HG03432 (cell line): ENCODE measurements at regions not wholly inside any gene's neighbourhood (a gene's known extent, or its start where the extent isn't known, plus 50 kb on each side); places are given as distances from the start of the nearest gene placed in this dataset.
"Not testable (repeated sequence)": the region's sequence is repeated elsewhere in the genome, so short reads cannot be mapped to it uniquely, and the experiment has no call there.

ENCODE experiments used
- ATAC-seq: cut with Tn5 transposase; IDR thresholded peaks from one replicate; pipeline ENCODE4 v1.9.1; 2021; ENCODE audit warnings: mild to moderate bottlenecking, moderate library complexity; ENCODE audit not compliant: unreplicated experiment

DNA sequence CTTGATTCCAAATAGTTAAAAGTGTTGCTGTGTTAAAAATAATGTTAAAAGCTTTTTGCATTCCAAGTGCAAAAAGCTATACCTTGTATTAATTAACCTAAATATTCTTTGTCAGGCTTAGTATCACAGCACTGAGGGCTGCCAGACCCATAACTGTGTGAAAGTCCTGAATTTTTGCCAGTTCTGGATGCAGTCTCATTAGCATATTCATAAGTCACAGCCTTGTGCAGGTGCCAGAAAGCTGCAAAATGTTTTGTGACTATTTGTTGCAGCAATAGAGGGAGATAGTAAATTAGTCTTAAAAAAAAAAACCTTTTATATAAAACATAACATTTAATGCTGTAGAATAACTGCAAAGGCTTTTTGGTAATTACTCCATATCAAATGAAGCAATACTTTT, 56.6 kb downstream of the SLITRK1 start:
- no peak for ATAC-seq

DNA sequence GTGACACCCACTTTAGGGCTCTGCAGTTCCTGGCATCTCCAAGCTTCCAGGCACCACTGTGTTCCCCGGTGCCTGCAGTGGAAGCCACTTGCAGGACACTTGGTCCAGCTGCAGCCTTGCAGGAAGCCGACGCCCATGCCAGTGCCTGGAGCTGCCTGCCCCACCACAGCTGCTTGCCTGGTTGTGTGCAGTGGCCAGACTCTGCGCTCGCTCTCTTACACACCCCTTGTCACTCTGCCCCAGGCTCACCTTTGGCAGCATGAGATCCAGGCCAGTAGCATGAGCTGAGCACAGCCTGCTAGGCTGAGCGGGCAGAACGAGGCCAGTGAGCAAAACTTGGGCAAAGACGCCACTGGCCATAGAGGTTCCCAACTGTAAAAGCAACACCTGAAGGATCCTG, 57.7 kb downstream of the SLITRK1 start:
- ATAC-seq: no peak

DNA sequence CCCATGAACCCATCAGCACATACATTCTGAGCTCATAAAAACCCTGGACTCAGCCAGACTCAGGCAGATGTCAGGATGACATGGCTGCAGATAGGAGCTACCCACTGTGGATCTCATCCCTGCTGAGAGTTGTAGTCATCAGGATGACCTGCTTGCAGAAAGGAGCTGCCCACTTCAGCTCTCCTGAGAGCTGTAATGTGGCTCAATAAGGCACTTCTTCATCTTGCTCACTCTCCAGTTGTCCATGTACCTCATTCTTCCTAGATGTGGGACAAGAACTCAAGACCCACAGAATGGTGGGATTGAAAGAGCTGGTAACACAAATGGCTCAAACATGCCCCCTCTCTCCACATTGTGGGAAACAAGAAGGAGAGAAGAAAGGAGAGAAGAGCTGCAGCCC, 58.2 kb downstream of the SLITRK1 start:
- no peak for ATAC-seq

DNA sequence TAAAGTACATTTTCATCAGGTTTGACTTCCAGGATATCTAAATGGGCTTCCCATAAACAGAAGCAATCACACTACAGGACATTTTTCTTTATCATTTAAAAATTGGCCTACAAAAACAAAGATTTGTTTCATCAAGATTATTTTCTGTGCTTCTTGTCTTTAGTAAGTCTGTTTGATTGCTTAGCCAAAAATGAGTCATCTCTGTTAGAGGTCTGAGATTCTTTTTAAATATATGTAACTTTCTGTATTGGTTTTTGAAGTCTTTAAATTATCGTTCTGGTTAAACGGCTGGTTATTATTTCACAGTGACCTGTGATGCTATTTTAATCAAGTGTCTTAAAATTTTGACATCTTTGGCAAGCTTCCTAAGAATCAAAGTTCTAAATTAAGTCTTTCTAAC, 62.7 kb downstream of the SLITRK1 start:
- no peak for ATAC-seq

DNA sequence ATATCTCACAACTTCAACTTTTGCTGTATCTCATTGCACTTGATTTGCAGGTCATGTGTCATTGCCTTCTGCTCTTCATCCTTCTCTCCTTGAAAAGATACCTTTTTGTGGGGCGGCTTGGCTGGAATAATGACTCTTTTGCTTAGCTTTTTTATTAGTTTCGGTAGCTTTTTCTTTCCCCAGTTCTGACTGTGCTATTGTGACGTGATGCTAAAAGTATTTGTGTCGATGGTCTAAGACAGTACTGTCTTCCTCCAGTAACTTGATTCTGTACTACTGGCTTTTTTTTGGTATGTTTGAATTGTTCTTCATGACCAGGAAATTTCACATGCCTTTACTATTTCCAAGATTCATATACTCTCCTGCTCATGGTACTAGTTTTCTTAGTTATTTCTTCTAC, 63.1 kb downstream of the SLITRK1 start:
- no peak for ATAC-seq

DNA sequence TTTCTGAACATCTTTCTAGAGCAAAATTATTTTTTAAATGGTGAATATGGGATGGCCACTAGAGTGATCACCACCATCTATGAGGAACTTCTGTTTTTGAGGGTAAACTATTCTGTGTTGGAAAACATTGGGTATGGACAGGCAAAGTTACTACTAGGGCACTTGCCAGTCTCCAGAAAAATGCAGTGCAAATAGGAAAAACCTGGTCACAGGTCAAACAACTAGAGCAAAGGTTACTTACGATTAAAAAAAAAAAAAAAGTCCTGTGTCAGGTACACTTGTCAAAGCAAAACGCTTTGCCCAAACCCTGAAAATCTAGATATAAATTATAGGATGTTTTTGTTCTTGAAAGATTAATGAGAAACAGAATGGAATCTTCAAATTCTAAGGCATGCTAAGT, 66.2 kb downstream of the SLITRK1 start:
- ATAC-seq: no peak

DNA sequence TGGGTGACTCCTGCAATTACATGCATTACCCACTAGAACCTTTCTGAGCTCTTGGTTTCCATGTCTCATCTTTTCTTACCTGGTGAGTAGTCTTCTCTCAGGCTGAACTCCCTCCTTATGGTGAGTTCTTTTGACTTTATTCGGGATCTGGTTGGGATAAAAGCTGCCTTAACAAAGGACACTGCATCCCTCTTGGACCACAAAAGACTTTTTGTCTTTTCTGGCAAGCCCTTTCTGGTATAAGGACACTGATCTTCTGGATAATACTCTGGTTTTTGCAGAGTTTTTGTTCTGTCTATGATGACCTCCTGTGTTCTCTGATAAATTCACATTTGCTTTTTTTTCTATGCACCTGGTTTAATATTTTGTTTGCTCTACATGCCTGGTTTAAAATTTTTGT, 66.7 kb downstream of the SLITRK1 start:
- ATAC-seq: no peak

DNA sequence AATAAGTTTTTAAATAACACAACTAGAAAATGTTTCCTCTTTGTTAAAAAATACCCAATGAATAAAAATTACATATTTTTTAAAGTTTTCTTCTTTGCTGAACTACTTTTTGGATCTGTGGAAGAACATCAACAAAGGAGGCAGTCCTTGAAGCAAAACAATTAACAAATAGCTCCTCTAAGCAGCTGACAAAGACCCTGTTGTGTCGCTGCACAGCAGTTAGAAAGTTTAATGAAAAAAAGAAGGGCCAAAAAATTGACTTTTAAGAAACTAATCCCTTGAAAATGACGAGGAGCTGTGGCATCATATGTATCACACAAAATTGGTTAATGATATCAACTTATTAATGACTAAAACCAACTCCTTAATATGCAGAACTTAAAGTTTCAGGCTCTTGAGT, 72.1 kb downstream of the SLITRK1 start:
- no peak for ATAC-seq

DNA sequence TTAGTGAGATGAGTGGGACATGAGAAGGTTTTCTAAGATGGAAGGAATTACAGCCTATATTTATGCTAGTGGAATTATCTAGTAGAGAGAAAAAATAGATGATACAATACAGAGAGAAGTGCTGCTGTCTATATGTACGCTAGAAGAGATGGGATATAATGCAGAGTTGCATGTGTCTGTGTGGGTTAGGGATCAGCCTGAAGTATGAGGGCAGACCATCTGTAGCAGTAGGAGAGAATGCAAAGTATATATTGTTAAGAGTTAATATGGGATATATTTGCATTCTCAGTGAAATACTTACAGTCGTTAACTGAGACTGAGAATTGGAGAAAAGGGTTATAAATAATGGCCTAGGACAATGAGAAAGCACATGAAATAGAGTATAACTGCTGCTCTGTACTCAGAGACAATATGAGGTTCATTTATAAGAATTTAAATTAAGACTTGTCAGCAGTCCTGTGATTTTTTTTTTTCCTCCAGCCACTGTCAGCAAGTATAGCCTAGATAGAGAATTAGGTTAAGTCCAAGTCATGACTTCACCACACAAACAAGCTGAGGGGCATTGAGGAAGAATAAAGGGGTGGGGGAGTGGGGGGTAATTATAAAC, 77.8 kb downstream of the SLITRK1 start:
- ATAC-seq: no peak

DNA sequence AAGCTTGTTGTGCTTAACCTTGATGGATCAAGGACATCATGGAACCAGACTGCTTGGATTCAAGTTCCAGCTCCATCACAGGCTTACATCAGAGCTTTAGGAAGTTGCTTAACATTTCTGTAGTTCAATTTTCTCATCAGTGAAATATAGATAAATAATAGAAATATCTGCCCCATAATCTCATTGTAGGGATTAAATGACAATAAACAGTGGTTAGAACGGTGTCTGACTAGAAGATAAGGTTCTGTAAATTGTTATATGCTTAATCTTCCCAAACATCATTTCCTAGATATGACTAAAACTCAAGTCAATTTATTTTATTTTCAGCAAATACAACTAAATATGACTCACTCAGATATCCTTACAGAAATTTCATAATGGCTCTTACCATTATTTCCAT, 83.5 kb downstream of the SLITRK1 start:
- ATAC-seq: no peak

DNA sequence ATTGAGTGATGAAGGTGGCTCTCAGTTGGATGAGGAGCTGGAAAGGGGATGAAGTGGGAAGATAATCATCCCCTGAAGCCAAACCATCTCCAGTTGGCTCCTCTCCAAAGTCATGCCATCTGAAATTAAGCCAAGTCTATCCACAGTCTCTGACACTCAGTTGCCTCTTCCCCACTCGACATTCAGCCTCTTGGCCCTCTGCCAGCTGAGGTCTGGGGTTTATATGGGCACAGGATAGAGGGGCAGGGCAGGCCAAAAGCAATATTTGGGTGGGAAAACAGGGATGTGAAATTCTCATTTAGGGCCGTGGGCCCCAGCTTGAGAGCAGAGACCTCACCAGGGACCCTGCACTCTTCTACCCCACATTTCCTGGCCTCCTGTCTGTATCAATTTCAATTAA, 85.9 kb downstream of the SLITRK1 start:
- ATAC-seq: no peak

DNA sequence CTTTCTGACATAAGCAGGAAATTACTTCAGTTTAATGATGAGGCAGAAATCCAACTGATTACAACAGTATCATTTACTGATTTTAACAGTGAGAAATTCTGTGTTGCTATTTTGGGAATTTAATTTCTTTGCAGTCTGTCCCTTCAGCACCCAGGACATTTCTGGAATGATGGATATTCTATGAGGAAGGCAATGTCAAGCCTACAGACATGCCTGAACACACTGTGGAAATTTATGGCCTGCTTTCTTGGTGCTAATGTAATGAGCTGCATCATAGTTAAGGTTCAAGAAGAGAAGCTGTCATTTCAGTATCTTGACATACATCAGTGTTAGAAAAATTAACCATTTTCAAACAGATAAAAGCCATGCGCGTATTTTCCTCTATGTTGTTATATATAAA, 87.7 kb downstream of the SLITRK1 start:
- no peak for ATAC-seq

DNA sequence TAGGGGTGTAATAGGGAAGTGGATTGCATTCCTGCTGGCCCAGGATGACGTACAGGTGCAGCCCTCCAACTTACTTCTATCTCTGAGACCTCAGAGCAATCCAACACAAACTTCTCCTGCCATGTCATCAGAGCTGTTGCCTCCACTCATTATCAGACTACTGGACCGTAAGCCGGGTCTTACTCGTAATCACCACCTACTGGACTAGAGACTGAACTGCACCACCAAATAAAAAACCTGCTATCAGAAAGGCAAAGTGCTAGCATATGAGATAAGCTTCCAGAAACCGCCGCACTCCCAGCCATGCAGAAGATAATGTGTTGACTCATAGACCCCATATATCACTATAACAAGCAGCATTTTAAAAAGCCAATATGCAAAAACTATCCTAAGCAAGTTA, 102.0 kb downstream of the SLITRK1 start:
- peak; percentile 87 for ATAC-seq

DNA sequence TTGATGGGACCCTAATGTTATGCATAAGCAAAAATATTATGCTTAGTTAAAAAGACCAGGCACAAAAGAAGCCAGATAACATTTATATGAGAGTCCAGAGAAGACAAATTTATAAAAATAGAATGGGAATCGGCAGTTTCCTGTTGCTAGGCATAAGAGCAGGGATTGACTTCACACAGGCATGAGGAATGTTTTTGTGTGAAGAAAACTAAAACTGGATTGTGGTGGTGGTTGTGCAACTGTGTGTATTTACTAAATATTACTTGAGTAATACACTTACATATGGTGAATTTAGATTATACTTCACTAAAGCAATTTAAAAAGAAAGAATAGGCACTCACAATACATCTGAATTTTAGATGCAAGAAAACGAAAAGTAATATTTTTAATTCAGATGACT, 108.3 kb downstream of the SLITRK1 start:
- ATAC-seq: no peak

DNA sequence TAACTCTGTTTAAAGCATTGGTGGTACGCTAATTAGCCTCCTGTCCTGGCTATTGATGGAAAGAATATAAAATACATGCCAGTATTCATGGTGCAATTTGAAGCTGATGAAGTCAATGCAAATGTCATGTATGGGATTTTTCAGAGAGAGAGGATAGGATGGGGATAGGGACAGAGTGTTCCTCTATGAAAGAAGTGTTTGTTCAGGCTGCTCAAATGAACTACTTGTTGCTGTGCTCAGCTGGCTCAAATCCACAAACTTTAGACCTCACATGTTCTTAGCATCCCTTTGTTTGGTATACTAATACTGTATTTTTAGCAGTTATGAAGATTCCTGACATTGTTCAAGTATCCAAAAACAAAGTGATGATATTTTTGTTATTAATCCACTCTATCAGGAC, 116.5 kb downstream of the SLITRK1 start:
- ATAC-seq: no peak

DNA sequence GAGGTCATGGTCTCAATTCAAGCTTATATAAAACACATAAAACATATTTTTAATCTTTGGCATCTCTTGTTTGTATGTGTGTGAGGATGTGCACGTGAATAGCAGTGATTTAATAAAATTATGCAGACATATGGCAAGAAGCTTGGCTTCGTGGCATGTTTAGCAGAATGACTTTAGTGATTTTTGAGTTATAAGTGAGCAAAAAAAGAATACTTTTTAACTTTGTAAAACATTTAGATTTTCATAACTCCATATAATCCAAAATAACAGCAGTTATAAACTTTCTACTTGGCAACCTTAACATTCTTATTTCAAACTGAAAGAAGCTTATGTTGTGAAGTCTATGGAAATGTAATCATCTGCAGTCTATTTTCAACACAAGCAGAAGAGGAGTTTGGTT, 120.6 kb downstream of the SLITRK1 start:
- ATAC-seq: no peak

DNA sequence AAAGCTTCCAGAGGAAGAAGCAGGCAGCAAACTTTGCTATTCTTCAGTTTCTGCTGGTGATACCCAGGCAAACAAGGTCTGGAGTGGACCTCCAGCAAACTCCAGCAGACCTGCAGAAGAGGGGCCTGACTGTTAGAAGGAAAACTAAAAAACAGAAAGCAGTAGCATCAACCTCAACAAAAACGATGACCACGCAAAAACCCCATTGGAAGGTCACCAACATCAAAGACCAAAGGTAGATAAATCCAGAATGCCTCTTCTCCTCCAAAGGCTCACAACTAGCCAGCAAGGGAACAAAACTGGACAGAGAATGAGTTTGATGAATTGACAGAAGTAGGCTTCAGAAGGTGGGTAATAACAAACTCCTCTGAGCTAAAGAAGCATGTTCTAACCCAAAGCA, 127.1 kb downstream of the SLITRK1 start:
- not testable (repeated sequence) for ATAC-seq

DNA sequence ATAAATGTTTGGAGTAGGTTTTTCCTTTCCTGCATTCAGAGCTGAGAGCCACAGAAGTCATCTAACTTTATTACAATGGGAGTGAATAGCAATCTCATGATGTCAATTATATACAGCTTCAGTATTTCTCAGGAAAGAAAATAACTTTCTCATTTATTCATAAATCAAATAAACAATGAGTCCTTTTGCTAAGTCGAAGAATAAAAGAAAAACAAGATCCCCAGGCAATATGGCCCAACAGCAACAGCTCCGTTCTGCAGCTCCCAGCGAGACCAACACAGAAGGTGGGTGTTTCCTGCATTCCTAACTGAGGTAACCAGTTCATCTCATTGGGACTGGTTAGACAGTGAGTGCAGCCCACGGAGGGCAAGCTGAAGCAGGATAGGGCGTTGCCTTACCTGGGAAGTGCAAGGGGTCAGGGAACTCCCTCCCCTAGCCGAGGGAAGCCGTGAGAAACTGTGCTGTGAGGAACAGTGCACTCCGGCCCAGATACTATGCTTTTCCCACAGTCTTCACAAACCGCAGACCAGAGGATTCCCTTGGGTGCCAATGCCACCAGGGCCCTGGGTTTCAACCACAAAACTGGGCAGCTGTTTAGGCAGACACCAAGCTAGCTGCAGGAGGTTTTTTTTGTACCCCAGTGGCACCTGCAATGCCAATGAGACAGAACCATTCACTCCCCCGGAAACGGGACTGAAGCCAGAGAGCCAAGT, 128.2 kb downstream of the SLITRK1 start:
- no peak for ATAC-seq

DNA sequence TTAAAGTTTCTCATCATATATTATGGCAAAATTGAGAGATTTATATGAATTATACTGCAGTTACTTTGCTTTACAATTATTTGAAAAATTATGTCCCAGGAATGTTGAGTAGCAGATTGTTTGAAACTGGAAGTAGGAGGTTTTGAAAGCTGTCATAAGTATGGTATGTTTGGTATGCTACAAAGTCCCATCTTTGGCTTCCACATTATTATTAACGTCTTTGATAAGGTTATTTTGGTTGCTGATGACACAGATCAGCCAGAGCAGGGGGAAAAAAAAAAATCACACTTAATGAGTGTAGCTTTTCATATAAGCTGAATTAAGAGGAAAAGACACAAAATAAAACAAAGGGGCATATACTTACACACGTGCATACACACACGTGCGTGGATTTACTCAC, 130.1 kb downstream of the SLITRK1 start:
- ATAC-seq: no peak

DNA sequence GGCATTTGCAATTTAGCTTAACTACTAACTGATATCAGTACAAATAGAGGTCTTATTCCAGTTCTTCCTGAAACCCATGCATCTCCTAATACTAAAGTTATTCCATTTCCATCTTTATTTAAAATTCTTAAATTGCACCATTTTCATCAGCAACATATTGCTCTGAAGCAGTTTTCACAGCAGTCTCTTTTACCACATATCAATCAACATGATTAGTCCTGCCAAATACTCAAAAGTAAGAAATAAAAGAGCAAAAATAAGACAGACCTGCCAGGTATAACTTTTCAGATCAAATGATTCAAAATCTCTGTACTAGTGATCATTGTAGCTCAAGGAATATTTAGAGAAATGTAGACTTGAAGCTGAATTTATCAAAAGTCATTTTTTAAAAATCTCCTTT, 141.7 kb downstream of the SLITRK1 start:
- ATAC-seq: no peak

DNA sequence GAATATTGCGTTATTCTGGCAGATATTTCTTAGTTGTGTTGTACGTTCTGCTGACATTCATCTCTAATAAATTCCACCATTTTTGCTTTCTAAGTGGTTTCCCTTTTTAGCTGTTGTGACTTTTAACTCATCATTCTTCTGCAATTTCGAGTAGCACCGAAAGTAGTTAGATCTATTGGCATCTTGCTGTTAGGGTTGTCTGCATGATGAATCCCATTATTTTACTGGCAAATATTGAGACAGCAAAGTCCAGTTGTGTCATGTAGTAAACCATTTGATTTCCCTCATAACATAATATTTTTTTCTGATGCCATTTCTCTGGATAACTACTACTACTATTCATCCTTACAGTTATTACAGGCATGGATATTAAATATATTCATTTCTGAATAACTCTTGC, 143.9 kb downstream of the SLITRK1 start:
- no peak for ATAC-seq

DNA sequence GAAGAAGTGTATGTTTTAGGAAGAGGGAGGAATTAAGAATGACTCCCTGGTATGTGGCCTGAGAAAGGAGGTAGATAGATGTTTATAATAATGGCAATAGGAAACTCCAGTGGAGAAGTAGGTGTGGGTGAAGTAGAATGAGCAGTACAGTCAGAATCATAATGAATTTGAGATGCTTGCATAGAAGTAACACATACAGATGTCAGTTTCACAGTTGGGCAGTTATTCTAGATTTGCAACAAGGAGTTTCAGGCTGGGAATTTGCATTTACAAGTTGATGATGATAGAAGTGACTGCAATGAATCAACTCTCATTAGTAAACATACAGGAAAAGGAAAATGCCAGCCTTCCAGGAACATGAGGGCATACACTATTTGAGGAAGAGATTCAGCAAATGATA, 149.0 kb downstream of the SLITRK1 start:
- no peak for ATAC-seq

DNA sequence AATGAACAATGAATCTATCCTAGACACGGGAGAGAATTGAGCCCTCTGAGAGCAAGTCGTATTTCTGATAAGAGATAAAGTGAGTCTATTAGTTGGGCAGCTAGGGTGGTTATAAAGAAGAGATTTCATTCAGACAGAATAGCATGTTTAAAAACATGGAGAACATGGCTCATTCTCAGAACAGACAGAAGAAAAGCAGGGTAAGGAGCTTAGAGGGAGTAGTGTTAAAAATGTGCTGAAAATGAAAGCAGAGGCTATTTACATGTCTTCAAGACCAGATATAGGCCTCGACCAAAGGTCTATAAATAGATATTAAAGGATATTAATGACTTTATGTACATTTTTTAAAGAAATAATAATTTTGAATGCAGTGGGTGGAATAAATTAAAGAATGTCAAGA, 149.5 kb downstream of the SLITRK1 start:
- ATAC-seq: no peak
